CD14-positive monocyte (primary cell): ENCODE measurements at regions not wholly inside any gene's neighbourhood (a gene's known extent, or its start where the extent isn't known, plus 50 kb on each side); places are given as distances from the start of the nearest gene placed in this dataset.

Experiments used
- DNase-seq, 3 donors: peaks; one replicate each; pipeline ENCODE4 v3.0.0-alpha.2; 2011 to 2022
- H2AFZ ChIP-seq: 2 replicates; pipeline ENCODE4 v1.6.0; 2012; ENCODE audit warnings: mild to moderate bottlenecking, low read depth, low read length, inconsistent platforms; ENCODE audit not compliant: insufficient read depth, poor library complexity, severe bottlenecking
- H3K27ac ChIP-seq, 2 donors: 1 replicate in 1 of 2; 2 replicates in 1 of 2; pipeline ENCODE4 v1.5.1; 2012 to 2013; ENCODE audit warnings: low read length in 2 of 2, control low read depth in 1 of 2, inconsistent platforms in 1 of 2, low read depth in 1 of 2, mild to moderate bottlenecking in 1 of 2
- H3K27me3 ChIP-seq, 2 donors: one replicate each; pipeline versions ENCODE4 v1.6.0 to v1.6.1; 2011 to 2013; ENCODE audit warnings: low read length in 2 of 2; ENCODE audit not compliant: control insufficient read depth in 2 of 2, insufficient read depth in 2 of 2
- H3K36me3 ChIP-seq, 2 donors: replicated peaks in 1 of 2; 1 replicate in 1 of 2; 2 replicates in 1 of 2; pipeline versions ENCODE4 v1.5.1 to v1.6.1; 2012 to 2013; ENCODE audit warnings: low read length in 2 of 2, control low read depth in 1 of 2, inconsistent platforms in 1 of 2, mild to moderate bottlenecking in 1 of 2; ENCODE audit not compliant: insufficient read depth in 2 of 2, control insufficient read depth in 1 of 2
- H3K4me1 ChIP-seq, 2 donors: 1 replicate in 1 of 2; 2 replicates in 1 of 2; pipeline versions ENCODE4 v1.5.1 to v1.6.1; 2012 to 2013; ENCODE audit warnings: low read length in 2 of 2, control low read depth in 1 of 2, inconsistent platforms in 1 of 2, mild to moderate bottlenecking in 1 of 2, moderate library complexity in 1 of 2; ENCODE audit not compliant: insufficient read depth in 2 of 2, control insufficient read depth in 1 of 2
- H3K4me2 ChIP-seq: replicated peaks from 2 replicates; pipeline ENCODE3; 2012; ENCODE audit warnings: low read length, moderate library complexity, mild to moderate bottlenecking; ENCODE audit not compliant: poor library complexity, severe bottlenecking; ENCODE audit errors: extremely low read depth
- H3K4me3 ChIP-seq, 3 experiments: fragments of 200-600 bp in 1 of 3; sonication (generic) in 1 of 3; replicated peaks in 1 of 3; 1 replicate in 2 of 3; 2 replicates in 1 of 3; pipeline ENCODE4 v1.5.1; 2011 to 2013; ENCODE audit warnings: low read length in 3 of 3, mild to moderate bottlenecking in 3 of 3, control low read depth in 2 of 3, low read depth in 2 of 3, inconsistent platforms in 1 of 3, moderate library complexity in 1 of 3
- H3K79me2 ChIP-seq: 2 replicates; pipeline ENCODE4 v1.6.0; 2012; ENCODE audit warnings: mild to moderate bottlenecking, control low read depth, inconsistent platforms, low read length, moderate library complexity; ENCODE audit not compliant: insufficient read depth
- H3K9ac ChIP-seq: 2 replicates; pipeline ENCODE4 v1.6.0; 2017; ENCODE audit warnings: low read length, mild to moderate bottlenecking; ENCODE audit not compliant: insufficient read depth, poor library complexity, severe bottlenecking
- H3K9me3 ChIP-seq, 2 donors: replicated peaks in 1 of 2; 1 replicate in 1 of 2; 2 replicates in 1 of 2; pipeline versions ENCODE4 v1.5.1 to v1.6.1; 2012 to 2013; ENCODE audit warnings: low read length in 2 of 2, control low read depth in 1 of 2; ENCODE audit not compliant: control insufficient read depth in 1 of 2, insufficient read depth in 1 of 2
- H4K20me1 ChIP-seq: 2 replicates; pipeline ENCODE4 v1.6.0; 2012; ENCODE audit warnings: mild to moderate bottlenecking, low read length, control low read depth, moderate library complexity; ENCODE audit not compliant: insufficient read depth
- H3K27ac Mint-ChIP-seq, 7 donors: one replicate each; pipeline ENCODE4 v1.8.0; 2020; ENCODE audit warnings: mild to moderate bottlenecking in 7 of 7, mixed read lengths in 7 of 7, moderate library complexity in 6 of 7, inconsistent platforms in 2 of 7
- H3K27me3 Mint-ChIP-seq, 3 donors: one replicate each; pipeline ENCODE4 v1.8.0; 2021 to 2022; ENCODE audit warnings: low read depth in 3 of 3, mild to moderate bottlenecking in 3 of 3, mixed read lengths in 3 of 3, moderate library complexity in 3 of 3, inconsistent platforms in 1 of 3
- H3K36me3 Mint-ChIP-seq, 2 donors: one replicate each; pipeline ENCODE4 v1.8.0; 2020; ENCODE audit warnings: mixed read lengths in 2 of 2, inconsistent platforms in 1 of 2, mild to moderate bottlenecking in 1 of 2
- H3K4me1 Mint-ChIP-seq: one replicate; pipeline ENCODE4 v1.8.0; 2020; ENCODE audit warnings: mild to moderate bottlenecking, mixed read lengths
- H3K4me3 Mint-ChIP-seq, 2 donors: one replicate each; pipeline ENCODE4 v1.8.0; 2020; ENCODE audit warnings: mild to moderate bottlenecking in 2 of 2, mixed read lengths in 2 of 2, moderate library complexity in 1 of 2
- H3K9me3 Mint-ChIP-seq, 7 donors: one replicate each; pipeline ENCODE4 v1.8.0; 2020 to 2022; ENCODE audit warnings: mixed read lengths in 7 of 7, mild to moderate bottlenecking in 6 of 7, moderate library complexity in 6 of 7, inconsistent platforms in 2 of 7
- WGBS: methylation state at CpG from one replicate; pipeline ENCODE4 v1.1.5; 2013; ENCODE audit warnings: missing lambda C conversion rate; ENCODE audit not compliant: insufficient coverage; 5-methylcytosine and 5-hydroxymethylcytosine counted together
- intact Hi-C, 2 donors: fragments of 100-400 bp; cut with micrococcal nuclease; formaldehyde crosslinking; loops; one replicate each; pipeline versions ENCODE4 v1.15.0 to v1.15.1; 2023
- TF ChIP-seq, protein P1 (sequence below): fragments of 200-600 bp; IDR thresholded peaks from one replicate; pipeline ENCODE4 v1.8.0; 2022; ENCODE audit warnings: antibody characterized with exemption, mild to moderate bottlenecking

DNA sequence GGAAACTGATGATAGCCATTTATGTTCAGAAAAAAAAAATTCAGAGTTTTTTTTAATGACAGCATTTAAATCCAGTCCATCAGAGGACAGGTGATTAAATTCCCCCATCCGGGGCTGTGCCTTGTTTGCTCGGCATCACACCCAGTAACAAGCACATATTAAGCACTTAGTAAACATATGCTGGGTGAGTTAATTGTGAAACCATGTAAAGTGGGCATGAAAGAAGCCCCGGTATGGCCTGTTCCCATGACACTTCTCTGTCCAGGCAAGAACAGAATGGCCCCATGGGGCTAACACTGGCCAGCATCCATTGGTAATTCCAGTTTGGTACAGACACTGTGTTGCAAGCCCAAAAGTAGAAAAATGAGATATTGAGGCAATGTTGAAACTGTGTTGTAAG lies 220.8 kb upstream of the RNF32 start:
- no peak overlapping the region for H3K4me3 Mint-ChIP-seq
- H3K4me1 Mint-ChIP-seq: peaks cover 3% of the 10 kb centered on the region
- TF ChIP-seq, protein P1, sequence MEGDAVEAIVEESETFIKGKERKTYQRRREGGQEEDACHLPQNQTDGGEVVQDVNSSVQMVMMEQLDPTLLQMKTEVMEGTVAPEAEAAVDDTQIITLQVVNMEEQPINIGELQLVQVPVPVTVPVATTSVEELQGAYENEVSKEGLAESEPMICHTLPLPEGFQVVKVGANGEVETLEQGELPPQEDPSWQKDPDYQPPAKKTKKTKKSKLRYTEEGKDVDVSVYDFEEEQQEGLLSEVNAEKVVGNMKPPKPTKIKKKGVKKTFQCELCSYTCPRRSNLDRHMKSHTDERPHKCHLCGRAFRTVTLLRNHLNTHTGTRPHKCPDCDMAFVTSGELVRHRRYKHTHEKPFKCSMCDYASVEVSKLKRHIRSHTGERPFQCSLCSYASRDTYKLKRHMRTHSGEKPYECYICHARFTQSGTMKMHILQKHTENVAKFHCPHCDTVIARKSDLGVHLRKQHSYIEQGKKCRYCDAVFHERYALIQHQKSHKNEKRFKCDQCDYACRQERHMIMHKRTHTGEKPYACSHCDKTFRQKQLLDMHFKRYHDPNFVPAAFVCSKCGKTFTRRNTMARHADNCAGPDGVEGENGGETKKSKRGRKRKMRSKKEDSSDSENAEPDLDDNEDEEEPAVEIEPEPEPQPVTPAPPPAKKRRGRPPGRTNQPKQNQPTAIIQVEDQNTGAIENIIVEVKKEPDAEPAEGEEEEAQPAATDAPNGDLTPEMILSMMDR: no peak
- 100% methylated on average over 1 of the region's 3 CpGs for WGBS
- H3K36me3 ChIP-seq: no peaks in the 10 kb centered on the region
- intact Hi-C loops: no loop called here
- no peak overlapping the region for H3K4me2 ChIP-seq
- H3K27me3 ChIP-seq: peaks cover 0 to 2% of the 10 kb centered on the region in 2 donors
- no peaks in the 10 kb centered on the region for H4K20me1 ChIP-seq
- H2AFZ ChIP-seq: no peak overlapping the region
- no peaks in the 10 kb centered on the region for H3K36me3 Mint-ChIP-seq
- no peak overlapping the region for H3K27ac Mint-ChIP-seq
- H3K9me3 Mint-ChIP-seq: peaks cover 0 to 5% (median 2%) of the 10 kb centered on the region in 7 donors
- no peak overlapping the region for H3K27ac ChIP-seq
- no peak overlapping the region for H3K4me3 ChIP-seq
- no peaks in the 10 kb centered on the region for H3K9me3 ChIP-seq
- peaks cover 0 to 5% (median 0%) of the 10 kb centered on the region in 3 donors for H3K27me3 Mint-ChIP-seq
- H3K79me2 ChIP-seq: no peaks in the 10 kb centered on the region
- H3K4me1 ChIP-seq: no peaks in the 10 kb centered on the region
- H3K9ac ChIP-seq: no peak overlapping the region
- DNase-seq: no peak

DNA sequence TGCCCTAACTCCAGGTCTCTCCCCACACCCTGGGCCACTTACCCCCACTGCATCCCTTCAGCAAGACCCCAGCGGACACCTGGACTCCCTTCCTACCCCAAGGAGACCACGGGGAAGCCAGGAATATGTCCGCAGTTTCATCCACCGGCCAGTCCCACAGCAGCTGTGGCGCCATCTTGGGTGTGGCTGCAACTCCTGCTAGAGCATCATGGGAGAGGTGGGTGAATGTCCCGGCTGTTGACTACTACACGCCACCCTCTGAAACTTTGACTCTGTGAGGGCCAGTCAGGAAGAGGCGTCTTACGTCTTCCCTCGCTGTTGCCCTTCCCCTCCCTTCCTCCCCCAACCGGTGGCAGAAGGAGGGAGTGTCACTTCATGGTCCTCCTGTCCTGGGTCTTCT lies 238.3 kb upstream of the RNF32 start:
- Histone ChIP-seq H3K4me1 (no peaks in the 10 kb centered on the region), H2AFZ (no peak overlapping the region), H3K4me3 (no peak overlapping the region), H3K36me3 (no peaks in the 10 kb centered on the region), H3K79me2 (no peaks in the 10 kb centered on the region), H3K9me3 (no peaks in the 10 kb centered on the region), H3K27ac (no peak overlapping the region), H3K9ac (no peak overlapping the region), H3K27me3 (no peaks in the 10 kb centered on the region), H4K20me1 (no peaks in the 10 kb centered on the region), H3K4me2 (no peak overlapping the region)
- peaks cover 1 to 6% (median 4%) of the 10 kb centered on the region in 3 donors for H3K27me3 Mint-ChIP-seq
- TF ChIP-seq, protein P1: no peak
- no peak overlapping the region for H3K27ac Mint-ChIP-seq
- 72% methylated on average over 2 of the region's 11 CpGs for WGBS
- no peaks in the 10 kb centered on the region for H3K36me3 Mint-ChIP-seq
- DNase-seq: no peak
- no peaks in the 10 kb centered on the region for H3K4me1 Mint-ChIP-seq
- no peak overlapping the region for H3K4me3 Mint-ChIP-seq
- peaks cover 0 to 6% (median 0%) of the 10 kb centered on the region in 7 donors for H3K9me3 Mint-ChIP-seq
- intact Hi-C loops: no loop called here
